Testis (tissue), 2 donors: ENCODE measurements at regions not wholly inside any gene's neighbourhood (a gene's known extent, or its start where the extent isn't known, plus 50 kb on each side); places are given as distances from the start of the nearest gene placed in this dataset.

Source experiments
- DNase-seq: peaks from one replicate; pipeline ENCODE4 v3.0.0-alpha.2; 2019
- H3K27ac ChIP-seq, 2 donors: fragments of 200-600 bp; sonication (generic); one replicate each; pipeline ENCODE4 v1.5.1; 2019
- H3K27me3 ChIP-seq: fragments of 200-600 bp; sonication (generic); one replicate; pipeline ENCODE4 v1.5.1; 2019
- H3K36me3 ChIP-seq: fragments of 200-600 bp; sonication (generic); one replicate; pipeline ENCODE4 v1.5.1; 2017; ENCODE audit warnings: low read depth; ENCODE audit errors: missing control alignments
- H3K4me1 ChIP-seq: fragments of 200-600 bp; sonication (generic); one replicate; pipeline ENCODE4 v1.5.1; 2019
- H3K4me3 ChIP-seq, 2 donors: fragments of 200-600 bp; sonication (generic); one replicate each; pipeline ENCODE4 v1.5.1; 2017 to 2019
- H3K9me3 ChIP-seq: fragments of 200-600 bp; sonication (generic); one replicate; pipeline ENCODE4 v1.5.1; 2017
- POLR2A ChIP-seq: fragments of 450-650 bp; IDR thresholded peaks from one replicate; pipeline ENCODE4 v1.6.1; 2017; ENCODE audit warnings: antibody characterized with exemption, mild to moderate bottlenecking, moderate library complexity
- WGBS, 2 donors: methylation state at CpG; one replicate each; pipeline ENCODE4 v1.1.5; 2018; 5-methylcytosine and 5-hydroxymethylcytosine counted together
- intact Hi-C: fragments of 100-400 bp; cut with DNase I; formaldehyde crosslinking; loops from one replicate; pipeline ENCODE4 v1.15.1; 2023; ENCODE audit warnings: low total_unique reads
- TF ChIP-seq, protein P1 (sequence below), 3 experiments: fragments of 450-650 bp in 2 of 3; fragments of 200-600 bp in 1 of 3; sonication (generic) in 1 of 3; IDR thresholded peaks; one replicate each; pipeline ENCODE4 v1.5.1; 2016 to 2019; ENCODE audit warnings: antibody characterized with exemption in 3 of 3, mild to moderate bottlenecking in 2 of 3, moderate library complexity in 1 of 3

DNA sequence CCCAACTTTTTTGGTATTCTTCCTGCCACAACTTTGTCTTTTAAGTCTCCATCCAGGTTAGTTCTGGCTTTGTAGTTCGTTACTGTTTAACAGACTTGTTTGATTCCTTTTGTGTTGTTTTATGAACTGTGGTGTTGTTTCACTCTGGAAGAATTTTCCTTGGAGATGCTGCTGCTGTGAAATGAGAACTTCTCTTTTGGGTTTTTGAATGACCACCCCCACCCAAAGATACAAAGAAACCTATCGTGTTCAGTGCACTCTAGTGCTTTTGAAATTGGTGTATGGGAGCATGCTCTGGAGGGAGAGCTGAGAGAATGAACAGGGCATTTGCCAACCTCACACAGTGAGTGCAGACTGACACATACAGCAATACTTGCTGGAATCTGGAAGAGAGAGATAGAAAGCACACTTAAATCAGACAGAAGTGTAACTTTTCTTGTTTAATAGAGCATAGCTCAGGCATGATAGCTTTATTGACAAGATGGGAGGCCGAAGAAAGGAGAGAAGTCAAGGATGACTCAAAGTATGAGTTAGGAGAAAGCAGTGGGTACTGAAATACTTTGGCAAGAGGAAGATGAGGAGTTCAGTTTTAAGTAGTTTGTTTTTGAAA is 293.1 kb downstream of the SOX4 start:
- Histone ChIP-seq H3K27ac (no peak overlapping the region), H3K4me3 (no peak overlapping the region), H3K36me3 (no peaks in the 10 kb centered on the region), H3K27me3 (no peaks in the 10 kb centered on the region), H3K4me1 (peaks cover 4% of the 10 kb centered on the region), H3K9me3 (no peaks in the 10 kb centered on the region)
- no peak for TF ChIP-seq POLR2A
- TF ChIP-seq, protein P1, sequence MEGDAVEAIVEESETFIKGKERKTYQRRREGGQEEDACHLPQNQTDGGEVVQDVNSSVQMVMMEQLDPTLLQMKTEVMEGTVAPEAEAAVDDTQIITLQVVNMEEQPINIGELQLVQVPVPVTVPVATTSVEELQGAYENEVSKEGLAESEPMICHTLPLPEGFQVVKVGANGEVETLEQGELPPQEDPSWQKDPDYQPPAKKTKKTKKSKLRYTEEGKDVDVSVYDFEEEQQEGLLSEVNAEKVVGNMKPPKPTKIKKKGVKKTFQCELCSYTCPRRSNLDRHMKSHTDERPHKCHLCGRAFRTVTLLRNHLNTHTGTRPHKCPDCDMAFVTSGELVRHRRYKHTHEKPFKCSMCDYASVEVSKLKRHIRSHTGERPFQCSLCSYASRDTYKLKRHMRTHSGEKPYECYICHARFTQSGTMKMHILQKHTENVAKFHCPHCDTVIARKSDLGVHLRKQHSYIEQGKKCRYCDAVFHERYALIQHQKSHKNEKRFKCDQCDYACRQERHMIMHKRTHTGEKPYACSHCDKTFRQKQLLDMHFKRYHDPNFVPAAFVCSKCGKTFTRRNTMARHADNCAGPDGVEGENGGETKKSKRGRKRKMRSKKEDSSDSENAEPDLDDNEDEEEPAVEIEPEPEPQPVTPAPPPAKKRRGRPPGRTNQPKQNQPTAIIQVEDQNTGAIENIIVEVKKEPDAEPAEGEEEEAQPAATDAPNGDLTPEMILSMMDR (IDR thresholded peaks at IDR 0.05), result no peak
- WGBS, 2 donors, result 71 to 72% methylated on average over 3 of the region's 3 CpGs
- no peak for DNase-seq
- intact Hi-C loops, result no loop called here

DNA sequence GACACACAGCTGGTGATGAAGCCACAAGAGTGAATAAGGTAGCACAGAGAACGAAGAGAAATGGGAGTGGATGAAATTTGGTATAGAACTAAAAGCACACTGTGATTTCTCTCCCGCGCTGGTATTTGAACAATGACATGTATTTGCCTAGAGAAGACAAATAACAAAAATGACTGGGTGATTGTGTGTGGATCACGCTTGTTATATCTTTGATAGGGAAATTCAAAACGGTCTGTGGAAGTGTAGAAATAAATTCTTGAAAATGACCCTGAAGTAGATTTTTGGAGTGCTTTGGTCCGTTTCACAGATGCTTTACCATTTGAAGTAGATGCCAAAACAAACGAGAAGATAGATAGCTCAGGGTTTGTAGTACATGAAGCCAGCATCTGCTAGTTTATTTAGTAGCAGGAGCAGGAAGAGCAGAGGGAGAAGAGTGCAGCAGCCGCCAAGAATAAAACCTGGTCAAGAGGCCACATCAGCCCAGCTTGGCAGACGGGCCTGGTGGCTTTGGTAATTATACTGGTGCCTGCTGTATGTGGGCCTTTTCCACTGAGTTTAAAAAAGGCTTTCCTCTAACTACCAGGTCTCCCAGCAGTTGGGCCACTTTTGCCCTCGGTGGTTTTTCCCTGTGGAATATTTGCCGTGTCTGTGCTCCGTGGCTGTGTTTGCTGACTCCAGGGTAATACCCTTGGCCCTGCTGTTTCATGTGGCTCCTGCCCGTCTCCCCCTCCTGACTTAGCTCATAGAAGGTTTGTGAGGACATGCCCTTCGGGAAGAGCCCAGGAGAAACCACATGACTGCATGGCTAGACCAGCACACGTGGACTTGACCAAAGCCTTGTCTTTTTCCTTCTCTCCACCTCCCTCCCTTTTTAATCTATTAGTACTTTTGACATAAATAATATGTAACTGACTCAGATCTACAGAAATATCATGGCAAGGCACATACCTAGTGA is 294.0 kb downstream of the SOX4 start:
- Histone ChIP-seq H3K9me3 (no peaks in the 10 kb centered on the region), H3K36me3 (no peaks in the 10 kb centered on the region), H3K4me1 (peaks cover 4% of the 10 kb centered on the region), H3K27ac (no peak overlapping the region), H3K4me3 (no peak overlapping the region), H3K27me3 (no peaks in the 10 kb centered on the region)
- no peak for DNase-seq
- TF ChIP-seq POLR2A, result no peak
- TF ChIP-seq, protein P1 (IDR thresholded peaks at IDR 0.05), result no peak
- intact Hi-C loops, result no loop called here
- WGBS, 2 donors, result 50 to 54% methylated on average over 15 of the region's 15 CpGs

DNA sequence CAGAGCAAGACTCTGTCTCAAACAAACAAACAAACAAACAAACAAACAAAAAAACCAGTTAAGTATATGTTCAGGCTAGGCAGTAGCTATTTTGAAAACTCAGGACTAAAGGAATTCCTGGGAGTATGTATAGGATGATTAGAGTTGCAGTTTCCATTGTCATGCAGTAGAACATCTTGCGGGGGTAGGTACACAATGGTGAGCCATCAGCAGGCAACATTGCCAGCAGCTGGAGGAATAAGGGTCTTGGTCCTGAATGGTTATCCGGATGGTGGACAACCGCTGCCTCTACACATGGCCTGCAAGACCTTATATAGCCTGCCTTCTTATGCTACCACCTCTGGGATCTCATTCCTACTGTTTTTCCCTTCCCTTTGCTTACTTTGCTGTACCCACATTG is 297.5 kb downstream of the SOX4 start:
- H3K36me3 ChIP-seq, result no peaks in the 10 kb centered on the region
- WGBS, 2 donors, result 84 to 89% methylated on average over 3 of the region's 3 CpGs
- TF ChIP-seq POLR2A, result no peak
- TF ChIP-seq, protein P1 (IDR thresholded peaks at IDR 0.05), result no peak
- no peak overlapping the region for H3K27ac ChIP-seq
- intact Hi-C loops, result no loop called here
- H3K4me1 ChIP-seq, result no peaks in the 10 kb centered on the region
- no peak for DNase-seq
- H3K4me3 ChIP-seq, result no peak overlapping the region
- no peaks in the 10 kb centered on the region for H3K27me3 ChIP-seq
- H3K9me3 ChIP-seq, result no peaks in the 10 kb centered on the region

DNA sequence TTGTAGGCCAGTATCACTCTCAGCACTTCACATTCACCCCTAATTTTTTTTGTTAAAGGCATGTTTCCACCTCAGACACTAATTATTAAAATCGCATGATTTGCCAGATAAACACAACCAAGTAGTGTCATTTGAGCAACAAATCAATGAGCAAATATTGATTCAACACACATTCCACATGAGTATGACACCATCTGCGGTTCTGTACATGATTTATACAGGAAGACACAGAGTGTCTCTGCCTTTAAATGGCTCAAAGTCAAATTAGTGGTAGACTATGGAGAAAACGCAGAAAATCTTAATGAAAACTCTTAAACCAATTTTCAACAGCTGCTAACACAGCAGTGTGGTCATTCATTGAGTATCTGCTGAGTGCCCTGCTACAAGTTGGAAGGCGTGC is 300.2 kb downstream of the SOX4 start:
- Histone ChIP-seq H3K9me3 (no peaks in the 10 kb centered on the region), H3K27me3 (no peaks in the 10 kb centered on the region), H3K4me3 (no peak overlapping the region), H3K4me1 (no peaks in the 10 kb centered on the region), H3K36me3 (no peaks in the 10 kb centered on the region), H3K27ac (no peak overlapping the region)
- intact Hi-C loops, result no loop called here
- DNase-seq, result no peak
- WGBS, 2 donors, result 89 to 93% methylated on average over 4 of the region's 4 CpGs
- no peak for TF ChIP-seq POLR2A
- TF ChIP-seq, protein P1 (IDR thresholded peaks at IDR 0.05), result no peak
